Neural progenitor cell (in vitro differentiated cells): ENCODE measurements at regions not wholly inside any gene's neighbourhood (a gene's known extent, or its start where the extent isn't known, plus 50 kb on each side); places are given as distances from the start of the nearest gene placed in this dataset.
"Not testable (repeated sequence)": the region's sequence is repeated elsewhere in the genome, so short reads cannot be mapped to it uniquely, and the experiment has no call there.

Experiments used
- DNase-seq: peaks from one replicate; pipeline ENCODE4 v3.0.0-alpha.2; 2016; ENCODE audit warnings: low spot score
- H2AFZ ChIP-seq: fragments of 200-600 bp; sonication (generic); replicated peaks from 2 replicates; pipeline ENCODE4 v1.6.1; 2016; ENCODE audit warnings: antibody characterized with exemption
- H3F3A ChIP-seq: fragments of 200-600 bp; sonication (generic); 2 replicates; pipeline ENCODE4 v1.6.1; 2016; ENCODE audit warnings: antibody characterized with exemption, low read depth
- H3K27ac ChIP-seq: fragments of 200-600 bp; sonication (generic); 2 replicates; pipeline ENCODE4 v1.5.1; 2016; ENCODE audit warnings: mild to moderate bottlenecking
- H3K27me3 ChIP-seq: fragments of 200-600 bp; sonication (generic); 2 replicates; pipeline ENCODE4 v1.6.1; 2016; ENCODE audit warnings: mild to moderate bottlenecking, moderate library complexity
- H3K36me3 ChIP-seq: fragments of 200-600 bp; sonication (generic); 2 replicates; pipeline ENCODE4 v1.5.1; 2016
- H3K4me1 ChIP-seq: fragments of 200-600 bp; sonication (generic); 2 replicates; pipeline ENCODE4 v1.6.1; 2016; ENCODE audit warnings: mixed run types
- H3K4me2 ChIP-seq: fragments of 200-600 bp; sonication (generic); 2 replicates; pipeline ENCODE4 v1.6.1; 2016
- H3K4me3 ChIP-seq: fragments of 200-600 bp; sonication (generic); 2 replicates; pipeline ENCODE4 v1.5.1; 2016
- H3K79me2 ChIP-seq: fragments of 200-600 bp; sonication (generic); 2 replicates; pipeline ENCODE4 v1.6.1; 2016; ENCODE audit warnings: low read depth
- H3K9ac ChIP-seq: fragments of 200-600 bp; sonication (generic); 2 replicates; pipeline ENCODE4 v1.6.1; 2016
- H3K9me3 ChIP-seq: fragments of 200-600 bp; sonication (generic); 2 replicates; pipeline ENCODE4 v1.5.1; 2016; ENCODE audit warnings: low read depth
- H4K20me1 ChIP-seq: fragments of 200-600 bp; sonication (generic); 2 replicates; pipeline ENCODE4 v1.6.1; 2016; ENCODE audit warnings: low read depth
- H3K27ac Mint-ChIP-seq: 3 replicates; pipeline ENCODE4 v1.8.0; 2021; ENCODE audit warnings: mixed read lengths
- H3K27me3 Mint-ChIP-seq: 2 replicates; pipeline ENCODE4 v1.8.0; 2022; ENCODE audit warnings: low read depth, mild to moderate bottlenecking, inconsistent platforms, moderate library complexity, mixed read lengths; ENCODE audit not compliant: insufficient read depth
- H3K36me3 Mint-ChIP-seq: 3 replicates; pipeline ENCODE4 v1.8.0; 2021; ENCODE audit warnings: mixed read lengths
- H3K4me1 Mint-ChIP-seq: 3 replicates; pipeline ENCODE4 v1.8.0; 2021; ENCODE audit warnings: mixed read lengths
- H3K4me3 Mint-ChIP-seq: 3 replicates; pipeline ENCODE4 v1.8.0; 2021; ENCODE audit warnings: mild to moderate bottlenecking, moderate library complexity, mixed read lengths
- H3K9me3 Mint-ChIP-seq: 3 replicates; pipeline ENCODE4 v1.8.0; 2020; ENCODE audit warnings: mixed read lengths
- EZH2 ChIP-seq: fragments of 200-600 bp; sonication (generic); IDR thresholded peaks from 2 replicates; pipeline ENCODE4 v1.6.1; 2017; ENCODE audit warnings: antibody characterized with exemption, mild to moderate bottlenecking, moderate library complexity
- EZH2phosphoT487 ChIP-seq: fragments of 200-600 bp; sonication (generic); IDR thresholded peaks from 2 replicates; pipeline ENCODE4 v1.6.1; 2017; ENCODE audit warnings: antibody characterized with exemption
- TF ChIP-seq, protein P1 (sequence below): fragments of 200-600 bp; sonication (generic); IDR thresholded peaks from 2 replicates; pipeline ENCODE4 v1.5.1; 2017; ENCODE audit warnings: antibody characterized with exemption, mild to moderate bottlenecking

DNA sequence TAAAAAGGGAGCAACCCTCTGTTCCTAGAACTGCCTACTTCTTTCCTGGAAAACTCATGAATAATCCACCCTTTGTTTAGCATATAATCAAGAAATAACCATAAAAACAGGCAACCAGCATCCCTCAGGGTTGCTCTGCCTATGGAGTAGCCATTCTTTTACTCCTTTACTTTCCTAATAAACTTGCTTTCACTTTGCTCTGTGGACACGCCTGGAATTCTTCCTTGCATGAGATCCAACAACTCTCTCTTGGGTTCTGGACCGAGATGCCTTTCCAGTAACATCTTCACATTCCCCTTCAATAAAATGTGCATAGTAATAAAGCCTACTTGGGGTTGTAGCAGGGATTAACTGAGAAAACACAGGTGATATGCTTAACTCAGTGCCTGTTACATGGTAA, 286.4 kb upstream of the AMIGO2 start:
- DNase-seq, result no peak
- H3K4me1 Mint-ChIP-seq, result no peaks in the 10 kb centered on the region
- Histone ChIP-seq H3K9ac (no peak overlapping the region), H3K36me3 (no peaks in the 10 kb centered on the region), H3K4me1 (no peaks in the 10 kb centered on the region), H3K4me2 (no peak overlapping the region), H3K9me3 (no peaks in the 10 kb centered on the region), H4K20me1 (no peaks in the 10 kb centered on the region), H3F3A (no peaks in the 10 kb centered on the region), H3K79me2 (no peaks in the 10 kb centered on the region), H3K27ac (no peak overlapping the region), H3K27me3 (no peaks in the 10 kb centered on the region), H2AFZ (no peak overlapping the region), H3K4me3 (no peak overlapping the region)
- peaks cover 2% of the 10 kb centered on the region for H3K27me3 Mint-ChIP-seq
- H3K4me3 Mint-ChIP-seq, result no peak overlapping the region
- no peaks in the 10 kb centered on the region for H3K9me3 Mint-ChIP-seq
- no peak for TF ChIP-seq EZH2phosphoT487
- TF ChIP-seq EZH2, result no peak
- TF ChIP-seq, protein P1, sequence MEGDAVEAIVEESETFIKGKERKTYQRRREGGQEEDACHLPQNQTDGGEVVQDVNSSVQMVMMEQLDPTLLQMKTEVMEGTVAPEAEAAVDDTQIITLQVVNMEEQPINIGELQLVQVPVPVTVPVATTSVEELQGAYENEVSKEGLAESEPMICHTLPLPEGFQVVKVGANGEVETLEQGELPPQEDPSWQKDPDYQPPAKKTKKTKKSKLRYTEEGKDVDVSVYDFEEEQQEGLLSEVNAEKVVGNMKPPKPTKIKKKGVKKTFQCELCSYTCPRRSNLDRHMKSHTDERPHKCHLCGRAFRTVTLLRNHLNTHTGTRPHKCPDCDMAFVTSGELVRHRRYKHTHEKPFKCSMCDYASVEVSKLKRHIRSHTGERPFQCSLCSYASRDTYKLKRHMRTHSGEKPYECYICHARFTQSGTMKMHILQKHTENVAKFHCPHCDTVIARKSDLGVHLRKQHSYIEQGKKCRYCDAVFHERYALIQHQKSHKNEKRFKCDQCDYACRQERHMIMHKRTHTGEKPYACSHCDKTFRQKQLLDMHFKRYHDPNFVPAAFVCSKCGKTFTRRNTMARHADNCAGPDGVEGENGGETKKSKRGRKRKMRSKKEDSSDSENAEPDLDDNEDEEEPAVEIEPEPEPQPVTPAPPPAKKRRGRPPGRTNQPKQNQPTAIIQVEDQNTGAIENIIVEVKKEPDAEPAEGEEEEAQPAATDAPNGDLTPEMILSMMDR, result no peak
- H3K27ac Mint-ChIP-seq, result no peak overlapping the region
- H3K36me3 Mint-ChIP-seq, result no peaks in the 10 kb centered on the region

DNA sequence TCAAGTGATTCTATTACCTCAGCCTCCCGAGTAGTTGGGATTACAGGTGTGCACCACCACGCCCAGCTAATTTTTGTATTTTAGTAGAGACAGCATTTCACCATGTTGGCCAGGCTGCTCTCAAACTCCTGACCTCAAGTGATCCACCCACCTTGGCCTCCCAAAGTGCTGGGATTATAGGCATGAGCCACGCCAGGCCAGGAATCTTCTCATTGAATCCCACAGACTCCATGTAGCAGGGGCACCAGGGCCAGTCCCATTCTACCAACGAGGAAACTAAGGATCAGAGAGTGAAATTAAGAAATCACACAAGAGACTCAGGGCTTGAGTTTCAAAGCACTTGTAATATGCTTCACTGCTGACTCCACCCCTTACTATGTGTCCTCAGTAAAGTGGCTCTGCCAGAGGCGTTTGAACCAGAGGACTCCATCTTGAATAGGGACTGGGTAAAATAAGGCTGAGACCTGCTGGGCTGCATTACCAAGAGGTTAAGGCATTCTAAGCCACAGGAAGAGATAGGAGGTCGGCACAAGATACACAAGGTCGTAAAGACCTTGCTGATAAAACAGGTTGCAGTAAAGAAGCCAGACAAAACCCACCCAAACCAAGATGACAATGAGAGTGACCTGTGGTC, 285.8 kb upstream of the AMIGO2 start:
- H3K9me3 Mint-ChIP-seq, H3K4me3 ChIP-seq, H3K9ac ChIP-seq, H3F3A ChIP-seq, H3K79me2 ChIP-seq, DNase-seq, H3K27ac ChIP-seq, H3K36me3 Mint-ChIP-seq, H3K4me1 Mint-ChIP-seq, H3K4me2 ChIP-seq, H4K20me1 ChIP-seq, H2AFZ ChIP-seq, H3K4me3 Mint-ChIP-seq, H3K36me3 ChIP-seq, H3K27ac Mint-ChIP-seq, H3K27me3 ChIP-seq, H3K9me3 ChIP-seq, H3K27me3 Mint-ChIP-seq, H3K4me1 ChIP-seq: not testable (repeated sequence)

DNA sequence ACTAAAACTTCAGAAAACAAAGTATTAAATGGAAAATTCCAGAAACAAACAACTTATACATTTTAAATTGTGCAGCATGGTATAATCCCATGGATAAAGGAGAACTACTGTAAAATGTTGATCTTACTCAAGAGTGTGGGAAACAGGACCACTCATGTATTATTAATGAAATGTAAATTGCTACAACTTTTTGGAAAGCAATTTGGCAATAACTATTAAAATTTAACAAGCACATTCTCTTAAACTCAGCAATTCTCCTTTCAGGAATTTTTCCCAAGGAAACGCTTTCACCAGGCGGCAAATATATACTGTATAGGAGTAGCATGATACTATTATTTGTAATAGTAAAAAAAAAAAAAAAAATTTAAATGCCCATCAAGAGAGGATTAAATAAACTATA, 284.5 kb upstream of the AMIGO2 start:
- Histone ChIP-seq H3K9me3 (no peaks in the 10 kb centered on the region), H3K27me3 (no peaks in the 10 kb centered on the region), H3K79me2 (no peaks in the 10 kb centered on the region), H3F3A (no peaks in the 10 kb centered on the region), H3K36me3 (no peaks in the 10 kb centered on the region), H2AFZ (no peak overlapping the region), H3K4me2 (no peak overlapping the region), H4K20me1 (no peaks in the 10 kb centered on the region), H3K4me3 (no peak overlapping the region), H3K9ac (no peak overlapping the region), H3K4me1 (no peaks in the 10 kb centered on the region), H3K27ac (no peak overlapping the region)
- Mint-ChIP-seq H3K36me3 (no peaks in the 10 kb centered on the region), H3K9me3 (no peaks in the 10 kb centered on the region), H3K4me1 (peaks cover 6% of the 10 kb centered on the region), H3K27ac (no peak overlapping the region), H3K4me3 (no peak overlapping the region), H3K27me3 (peaks cover 3% of the 10 kb centered on the region)
- no peak for DNase-seq
- TF ChIP-seq EZH2 (no peak), EZH2phosphoT487 (no peak)
- TF ChIP-seq, protein P1, result no peak

DNA sequence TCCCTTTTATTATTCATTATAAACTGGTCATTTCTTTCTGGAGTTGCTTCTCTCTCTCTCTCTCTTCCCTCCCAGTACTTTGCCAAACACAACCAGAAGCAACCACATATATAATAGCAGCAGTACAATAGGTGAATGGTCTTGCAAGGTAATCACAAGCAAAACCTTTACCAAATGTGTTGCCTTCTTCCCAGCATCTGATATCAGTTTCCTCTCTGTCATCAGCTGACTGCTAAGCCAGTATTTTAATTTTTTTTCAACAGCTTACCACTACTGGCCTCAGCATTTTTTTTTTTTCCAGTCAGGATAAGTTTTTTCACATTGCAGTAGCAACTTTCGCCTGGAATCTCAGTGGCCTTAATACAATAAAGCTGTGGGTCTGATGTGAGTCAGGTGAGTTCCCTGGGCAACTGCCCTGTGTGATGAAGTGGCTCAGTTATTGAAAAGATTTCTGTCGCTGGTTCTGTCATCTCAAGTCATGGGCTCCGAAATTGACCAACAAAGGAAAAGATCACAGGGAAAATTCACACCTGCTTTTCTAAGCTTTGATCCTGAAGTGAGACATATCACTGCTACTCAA, 282.5 kb upstream of the AMIGO2 start:
- H3K4me2 ChIP-seq, result no peak overlapping the region
- peaks cover 2% of the 10 kb centered on the region for H3K9me3 Mint-ChIP-seq
- no peak overlapping the region for H2AFZ ChIP-seq
- no peaks in the 10 kb centered on the region for H3K79me2 ChIP-seq
- no peak overlapping the region for H3K27ac Mint-ChIP-seq
- no peak overlapping the region for H3K9ac ChIP-seq
- TF ChIP-seq, protein P1, result no peak
- TF ChIP-seq EZH2, result no peak
- no peak for TF ChIP-seq EZH2phosphoT487
- no peaks in the 10 kb centered on the region for H3K27me3 ChIP-seq
- no peak overlapping the region for H3K27ac ChIP-seq
- H3K4me3 Mint-ChIP-seq, result no peak overlapping the region
- no peaks in the 10 kb centered on the region for H3K36me3 Mint-ChIP-seq
- no peaks in the 10 kb centered on the region for H3F3A ChIP-seq
- peaks cover 6% of the 10 kb centered on the region for H3K4me1 Mint-ChIP-seq
- no peak overlapping the region for H3K4me3 ChIP-seq
- no peaks in the 10 kb centered on the region for H3K4me1 ChIP-seq
- no peak for DNase-seq
- H4K20me1 ChIP-seq, result no peaks in the 10 kb centered on the region
- H3K9me3 ChIP-seq, result no peaks in the 10 kb centered on the region
- H3K27me3 Mint-ChIP-seq, result peaks cover 3% of the 10 kb centered on the region
- no peaks in the 10 kb centered on the region for H3K36me3 ChIP-seq
